ENCODE measurements at regions not wholly inside any gene's neighbourhood (a gene's known extent, or its start where the extent isn't known, plus 50 kb on each side); places are given as distances from the start of the nearest gene placed in this dataset.
"Not testable (repeated sequence)": the region's sequence is repeated elsewhere in the genome, so short reads cannot be mapped to it uniquely, and the experiment has no call there.

- H3K36me3 ChIP-seq = no peaks in the 10 kb centered on the region
- intact Hi-C loops (cut with DNase I; ENCODE audit: low total_unique reads) = no loop called here
- no peaks in the 10 kb centered on the region for H3K9me3 ChIP-seq
- H3K4me1 ChIP-seq = no peaks in the 10 kb centered on the region
- no peak for TF ChIP-seq POLR2A (IDR thresholded peaks at IDR 0.05)
- TF ChIP-seq POLR2AphosphoS5 (IDR thresholded peaks at IDR 0.05) = no peak
- TF ChIP-seq CTCF (IDR thresholded peaks at IDR 0.05) = no peak
- H3K4me3 ChIP-seq = no peak overlapping the region
- H3K27ac ChIP-seq = no peak overlapping the region
- DNase-seq (ENCODE audit: low spot score in 2 of 2) = no peak
- no peaks in the 10 kb centered on the region for H3K27me3 ChIP-seq
Observed at GRCh38 chr9:97124256-97124655, 85.3 kb upstream of the CTSV start.

GRCh38 chr9:97110696-97111095 lies 71.8 kb upstream of the CTSV start:
- intact Hi-C loops (cut with DNase I; ENCODE audit: low total_unique reads) = no loop called here
- Histone ChIP-seq H3K27me3 (no peaks in the 10 kb centered on the region), H3K27ac (no peak overlapping the region), H3K9me3 (no peaks in the 10 kb centered on the region), H3K4me3 (no peak overlapping the region), H3K36me3 (no peaks in the 10 kb centered on the region), H3K4me1 (no peaks in the 10 kb centered on the region)
- TF ChIP-seq POLR2A (IDR thresholded peaks at IDR 0.05) (no peak), CTCF (IDR thresholded peaks at IDR 0.05) (no peak), POLR2AphosphoS5 (IDR thresholded peaks at IDR 0.05) (no peak)
- no peak for DNase-seq (ENCODE audit: low spot score in 2 of 2)

- no peak overlapping the region for H3K4me3 ChIP-seq
- intact Hi-C loops (cut with DNase I; ENCODE audit: low total_unique reads) = no loop called here
- H3K4me1 ChIP-seq = no peaks in the 10 kb centered on the region
- H3K36me3 ChIP-seq = no peaks in the 10 kb centered on the region
- no peaks in the 10 kb centered on the region for H3K9me3 ChIP-seq
- DNase-seq (ENCODE audit: low spot score in 2 of 2) = no peak
- TF ChIP-seq CTCF (IDR thresholded peaks at IDR 0.05) (peak in 1 of 3 donors; percentile 36), POLR2AphosphoS5 (IDR thresholded peaks at IDR 0.05) (no peak)
- H3K27me3 ChIP-seq = no peaks in the 10 kb centered on the region
- no peak overlapping the region for H3K27ac ChIP-seq
Observed at GRCh38 chr9:97109194-97109811, 70.4 kb upstream of the CTSV start.

GRCh38 chr9:97105220-97105619 lies 66.3 kb upstream of the CTSV start:
- DNase-seq (ENCODE audit: low spot score in 2 of 2); H3K4me3 ChIP-seq; H3K27me3 ChIP-seq; H3K9me3 ChIP-seq; intact Hi-C loops (cut with DNase I; ENCODE audit: low total_unique reads); H3K27ac ChIP-seq; H3K36me3 ChIP-seq; H3K4me1 ChIP-seq: not testable (repeated sequence)

GRCh38 chr9:97103613-97104383 lies 64.9 kb upstream of the CTSV start:
- intact Hi-C loops (cut with DNase I; ENCODE audit: low total_unique reads); H3K36me3 ChIP-seq; H3K27me3 ChIP-seq; H3K4me1 ChIP-seq; H3K27ac ChIP-seq; H3K4me3 ChIP-seq; H3K9me3 ChIP-seq; DNase-seq (ENCODE audit: low spot score in 2 of 2): not testable (repeated sequence)

GRCh38 chr9:97099540-97099939 lies 60.6 kb upstream of the CTSV start:
- H3K4me3 ChIP-seq; DNase-seq (ENCODE audit: low spot score in 2 of 2); H3K4me1 ChIP-seq; intact Hi-C loops (cut with DNase I; ENCODE audit: low total_unique reads); H3K9me3 ChIP-seq; H3K27me3 ChIP-seq; H3K27ac ChIP-seq; H3K36me3 ChIP-seq: not testable (repeated sequence)
